ENCODE measurements at regions not wholly inside any gene's neighbourhood (a gene's known extent, or its start where the extent isn't known, plus 50 kb on each side); places are given as distances from the start of the nearest gene placed in this dataset.

GRCh38 chr1:219031809-219032208 is 141.9 kb upstream of the LYPLAL1 start:
- no peaks in the 10 kb centered on the region for H3K36me3 Mint-ChIP-seq
- H3K27me3 ChIP-seq (ENCODE audit: control insufficient read depth in 2 of 2, insufficient read depth in 2 of 2, low read length in 2 of 2), result no peaks in the 10 kb centered on the region
- H3K9me3 Mint-ChIP-seq, result peaks cover 0 to 7% (median 1%) of the 10 kb centered on the region in 7 donors
- peaks cover 0 to 1% (median 0%) of the 10 kb centered on the region in 3 donors for H3K27me3 Mint-ChIP-seq (ENCODE audit: low read depth in 3 of 3)
- no peaks in the 10 kb centered on the region for H3K9me3 ChIP-seq (replicated peaks in 1 of 2; ENCODE audit: control insufficient read depth in 1 of 2, insufficient read depth in 1 of 2, low read length in 2 of 2)
- no peaks in the 10 kb centered on the region for H4K20me1 ChIP-seq (ENCODE audit: insufficient read depth, low read length)
- no peaks in the 10 kb centered on the region for H3K79me2 ChIP-seq (ENCODE audit: insufficient read depth, low read length)
- H3K27ac ChIP-seq (ENCODE audit: low read depth in 1 of 2, low read length in 2 of 2), result no peak overlapping the region
- H3K4me1 Mint-ChIP-seq, result no peaks in the 10 kb centered on the region
- no peaks in the 10 kb centered on the region for H3K4me1 ChIP-seq (ENCODE audit: control insufficient read depth in 1 of 2, insufficient read depth in 2 of 2, low read length in 2 of 2)
- no peak overlapping the region for H2AFZ ChIP-seq (ENCODE audit: insufficient read depth, low read depth, low read length, poor library complexity, severe bottlenecking)
- no peak overlapping the region for H3K9ac ChIP-seq (ENCODE audit: insufficient read depth, low read length, poor library complexity, severe bottlenecking)
- DNase-seq, result no peak
- intact Hi-C loops (cut with micrococcal nuclease), result no loop called here
- H3K4me2 ChIP-seq (replicated peaks; ENCODE audit: extremely low read depth, low read length, poor library complexity, severe bottlenecking), result no peak overlapping the region
- H3K4me3 ChIP-seq (replicated peaks in 1 of 3; ENCODE audit: low read depth in 2 of 3, low read length in 3 of 3), result no peak overlapping the region
- H3K36me3 ChIP-seq (replicated peaks in 1 of 2; ENCODE audit: control insufficient read depth in 1 of 2, insufficient read depth in 2 of 2, low read length in 2 of 2), result no peaks in the 10 kb centered on the region
- TF ChIP-seq CTCF (IDR thresholded peaks at IDR 0.05), result no peak
- no peak overlapping the region for H3K4me3 Mint-ChIP-seq
- no peak overlapping the region for H3K27ac Mint-ChIP-seq

- Histone ChIP-seq H3K4me1 (ENCODE audit: control insufficient read depth in 1 of 2, insufficient read depth in 2 of 2, low read length in 2 of 2) (no peaks in the 10 kb centered on the region), H3K27me3 (ENCODE audit: control insufficient read depth in 2 of 2, insufficient read depth in 2 of 2, low read length in 2 of 2) (no peaks in the 10 kb centered on the region), H3K9me3 (replicated peaks in 1 of 2; ENCODE audit: control insufficient read depth in 1 of 2, insufficient read depth in 1 of 2, low read length in 2 of 2) (peaks cover 0 to 3% of the 10 kb centered on the region in 2 donors), H3K9ac (ENCODE audit: insufficient read depth, low read length, poor library complexity, severe bottlenecking) (no peak overlapping the region), H3K36me3 (replicated peaks in 1 of 2; ENCODE audit: control insufficient read depth in 1 of 2, insufficient read depth in 2 of 2, low read length in 2 of 2) (no peaks in the 10 kb centered on the region), H3K27ac (ENCODE audit: low read depth in 1 of 2, low read length in 2 of 2) (no peak overlapping the region), H3K4me2 (replicated peaks; ENCODE audit: extremely low read depth, low read length, poor library complexity, severe bottlenecking) (no peak overlapping the region), H3K4me3 (replicated peaks in 1 of 3; ENCODE audit: low read depth in 2 of 3, low read length in 3 of 3) (no peak overlapping the region), H2AFZ (ENCODE audit: insufficient read depth, low read depth, low read length, poor library complexity, severe bottlenecking) (no peak overlapping the region), H4K20me1 (ENCODE audit: insufficient read depth, low read length) (no peaks in the 10 kb centered on the region), H3K79me2 (ENCODE audit: insufficient read depth, low read length) (no peaks in the 10 kb centered on the region)
- no peaks in the 10 kb centered on the region for H3K36me3 Mint-ChIP-seq
- peaks cover 0 to 1% (median 0%) of the 10 kb centered on the region in 3 donors for H3K27me3 Mint-ChIP-seq (ENCODE audit: low read depth in 3 of 3)
- H3K27ac Mint-ChIP-seq, result no peak overlapping the region
- WGBS (ENCODE audit: insufficient coverage), result 90% methylated on average over 2 of the region's 2 CpGs
- DNase-seq, result no peak
- intact Hi-C loops (cut with micrococcal nuclease), result no loop called here
- no peak for TF ChIP-seq CTCF (IDR thresholded peaks at IDR 0.05)
- H3K4me1 Mint-ChIP-seq, result no peaks in the 10 kb centered on the region
- peaks cover 0 to 9% (median 4%) of the 10 kb centered on the region in 7 donors for H3K9me3 Mint-ChIP-seq
- H3K4me3 Mint-ChIP-seq, result no peak overlapping the region
Observed at GRCh38 chr1:219038398-219038797, 135.3 kb upstream of the LYPLAL1 start.
